IMR-90 (cell line): ENCODE measurements at regions not wholly inside any gene's neighbourhood (a gene's known extent, or its start where the extent isn't known, plus 50 kb on each side); places are given as distances from the start of the nearest gene placed in this dataset.

Experiments
- MAFK ChIP-seq: IDR thresholded peaks from 2 replicates; pipeline ENCODE4 v1.6.1; 2012; ENCODE audit warnings: low read depth, low read length, improper control_type of control experiment
- RAD21 ChIP-seq: IDR thresholded peaks from 2 replicates; pipeline ENCODE4 v1.6.1; 2012; ENCODE audit warnings: low read length, improper control_type of control experiment
- RFX5 ChIP-seq: IDR thresholded peaks from 2 replicates; pipeline ENCODE4 v1.8.0; 2012; ENCODE audit warnings: low read depth, mild to moderate bottlenecking, low read length, moderate library complexity
- TF ChIP-seq, protein P1 (sequence below): conservative IDR thresholded peaks from 2 replicates; pipeline ENCODE4 v1.5.1; 2012; ENCODE audit warnings: mild to moderate bottlenecking, low read depth, low read length, improper control_type of control experiment

DNA sequence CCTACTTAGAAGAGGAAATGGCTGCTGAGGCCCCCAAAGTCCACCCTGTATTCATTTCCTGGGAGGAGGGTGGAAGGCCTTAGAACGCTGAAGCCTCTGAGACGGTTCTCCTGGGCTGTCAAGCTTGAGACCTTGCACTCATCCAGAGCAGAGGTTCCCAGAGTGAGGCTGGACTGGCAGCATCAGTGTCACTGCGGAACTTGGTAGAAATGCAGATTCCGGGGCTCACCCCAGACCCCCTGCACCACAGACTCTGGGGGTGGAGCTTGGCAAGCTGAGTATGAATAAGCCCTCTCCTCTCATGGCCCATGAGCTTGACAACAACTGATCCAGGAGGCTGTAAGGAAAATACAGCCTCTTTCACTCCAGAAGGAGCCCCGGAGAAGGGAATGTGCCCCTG lies 218.3 kb downstream of the IRF8 start:
- TF ChIP-seq, protein P1, sequence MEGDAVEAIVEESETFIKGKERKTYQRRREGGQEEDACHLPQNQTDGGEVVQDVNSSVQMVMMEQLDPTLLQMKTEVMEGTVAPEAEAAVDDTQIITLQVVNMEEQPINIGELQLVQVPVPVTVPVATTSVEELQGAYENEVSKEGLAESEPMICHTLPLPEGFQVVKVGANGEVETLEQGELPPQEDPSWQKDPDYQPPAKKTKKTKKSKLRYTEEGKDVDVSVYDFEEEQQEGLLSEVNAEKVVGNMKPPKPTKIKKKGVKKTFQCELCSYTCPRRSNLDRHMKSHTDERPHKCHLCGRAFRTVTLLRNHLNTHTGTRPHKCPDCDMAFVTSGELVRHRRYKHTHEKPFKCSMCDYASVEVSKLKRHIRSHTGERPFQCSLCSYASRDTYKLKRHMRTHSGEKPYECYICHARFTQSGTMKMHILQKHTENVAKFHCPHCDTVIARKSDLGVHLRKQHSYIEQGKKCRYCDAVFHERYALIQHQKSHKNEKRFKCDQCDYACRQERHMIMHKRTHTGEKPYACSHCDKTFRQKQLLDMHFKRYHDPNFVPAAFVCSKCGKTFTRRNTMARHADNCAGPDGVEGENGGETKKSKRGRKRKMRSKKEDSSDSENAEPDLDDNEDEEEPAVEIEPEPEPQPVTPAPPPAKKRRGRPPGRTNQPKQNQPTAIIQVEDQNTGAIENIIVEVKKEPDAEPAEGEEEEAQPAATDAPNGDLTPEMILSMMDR = no peak
- TF ChIP-seq RAD21 (no peak), RFX5 (no peak), MAFK (no peak)
